A673 (cell line): ENCODE measurements at regions not wholly inside any gene's neighbourhood (a gene's known extent, or its start where the extent isn't known, plus 50 kb on each side); places are given as distances from the start of the nearest gene placed in this dataset.

Experiments used
- BruUV-seq: library from RNA; stranded (reverse); fragments of 400-500 nt; replicated peaks from 2 replicates; lab custom pipeline; 2021; lab: Mats Ljungman, UMichigan
- CTCF ChIA-PET: fragments of 300-600 bp; sonication (Branson Sonifier 250); formaldehyde crosslinking; loops from one replicate; lab custom pipeline; 2022; ENCODE audit warnings: antibody characterized with exemption; lab: Charles Lee
- POLR2A ChIA-PET: fragments of 300-600 bp; sonication (Branson Sonifier 250); formaldehyde crosslinking; loops from one replicate; lab custom pipeline; 2022; ENCODE audit warnings: antibody characterized with exemption; ENCODE audit not compliant: low non-redundant PET; lab: Charles Lee
- DNase-seq: peaks from one replicate; pipeline ENCODE4 v3.0.0-alpha.2; 2015; ENCODE audit warnings: low spot score
- H3K27ac ChIP-seq: fragments of 200-600 bp; sonication (generic); 2 replicates; pipeline ENCODE4 v1.5.1; 2016; ENCODE audit warnings: mixed run types, low read depth, mild to moderate bottlenecking, mixed read lengths, antibody characterized with exemption, low read length; ENCODE audit not compliant: poor library complexity, severe bottlenecking
- H3K27me3 ChIP-seq: fragments of 200-600 bp; sonication (generic); replicated peaks from 2 replicates; pipeline ENCODE4 v1.6.1; 2017; ENCODE audit warnings: mixed run types, low read depth, mild to moderate bottlenecking, mixed read lengths, antibody characterized with exemption, low read length; ENCODE audit not compliant: insufficient read depth, poor library complexity
- H3K36me3 ChIP-seq: fragments of 200-600 bp; sonication (generic); 2 replicates; pipeline ENCODE4 v1.6.1; 2016; ENCODE audit warnings: mixed run types, mild to moderate bottlenecking, mixed read lengths, antibody characterized with exemption, low read length; ENCODE audit not compliant: insufficient read depth, poor library complexity, severe bottlenecking
- H3K4me1 ChIP-seq: fragments of 200-600 bp; sonication (generic); 2 replicates; pipeline ENCODE4 v1.6.1; 2017; ENCODE audit warnings: mixed run types, mild to moderate bottlenecking, mixed read lengths, antibody characterized with exemption, low read length; ENCODE audit not compliant: insufficient read depth, poor library complexity, severe bottlenecking
- H3K4me3 ChIP-seq: fragments of 200-600 bp; sonication (generic); 2 replicates; pipeline ENCODE4 v1.5.1; 2016; ENCODE audit warnings: low read depth, mixed run types, mild to moderate bottlenecking, mixed read lengths, low read length; ENCODE audit not compliant: poor library complexity, severe bottlenecking
- H3K9me3 ChIP-seq: fragments of 200-600 bp; sonication (generic); 2 replicates; pipeline ENCODE4 v1.6.1; 2016; ENCODE audit warnings: mixed run types, low read depth, mild to moderate bottlenecking, mixed read lengths, antibody characterized with exemption, low read length; ENCODE audit not compliant: poor library complexity, severe bottlenecking
- CTCF ChIP-seq: fragments of 300-800, 200-600 bp; sonication (generic); conservative IDR thresholded peaks from 2 replicates; pipeline ENCODE4 v1.5.1; 2017; ENCODE audit warnings: low read depth, mild to moderate bottlenecking, antibody characterized with exemption, low read length, moderate library complexity, mixed read lengths
- EZH2 ChIP-seq: fragments of 200-600 bp; sonication (generic); IDR thresholded peaks from 2 replicates; pipeline ENCODE4 v1.6.1; 2017; ENCODE audit warnings: borderline replicate concordance, low read depth, mild to moderate bottlenecking, mixed read lengths, antibody characterized with exemption, low read length; ENCODE audit not compliant: poor library complexity, severe bottlenecking
- intact Hi-C: fragments of 100-400 bp; cut with micrococcal nuclease; formaldehyde crosslinking; loops from one replicate; pipeline ENCODE4 v1.10.0; 2022; ENCODE audit not compliant: unreplicated experiment

- Histone ChIP-seq H3K27me3 (no peaks in the 10 kb centered on the region), H3K27ac (no peak overlapping the region), H3K4me1 (no peaks in the 10 kb centered on the region), H3K36me3 (no peaks in the 10 kb centered on the region), H3K9me3 (no peaks in the 10 kb centered on the region), H3K4me3 (no peak overlapping the region)
- ChIA-PET CTCF (no interaction called here), POLR2A (no interaction called here)
- TF ChIP-seq CTCF (no peak), EZH2 (no peak)
- no TSS peak for BruUV-seq
- DNase-seq, result no peak
- intact Hi-C loops, result no loop called here
Observed at GRCh38 chr3:79871656-79872055, 103.9 kb upstream of the ROBO1 start.

GRCh38 chr3:79870313-79870620 lies 102.5 kb upstream of the ROBO1 start:
- no peaks in the 10 kb centered on the region for H3K36me3 ChIP-seq
- no TSS peak for BruUV-seq
- intact Hi-C loops, result no loop called here
- H3K4me3 ChIP-seq, result no peak overlapping the region
- H3K27ac ChIP-seq, result no peak overlapping the region
- ChIA-PET POLR2A (no interaction called here), CTCF (no interaction called here)
- no peak for TF ChIP-seq CTCF
- TF ChIP-seq EZH2, result no peak
- no peak for DNase-seq
- no peaks in the 10 kb centered on the region for H3K4me1 ChIP-seq
- no peaks in the 10 kb centered on the region for H3K9me3 ChIP-seq
- H3K27me3 ChIP-seq, result no peaks in the 10 kb centered on the region

GRCh38 chr3:79869461-79870312 lies 101.9 kb upstream of the ROBO1 start:
- Histone ChIP-seq H3K4me3 (no peak overlapping the region), H3K4me1 (no peaks in the 10 kb centered on the region), H3K36me3 (no peaks in the 10 kb centered on the region), H3K27me3 (no peaks in the 10 kb centered on the region), H3K27ac (no peak overlapping the region), H3K9me3 (no peaks in the 10 kb centered on the region)
- no TSS peak for BruUV-seq
- TF ChIP-seq CTCF (no peak), EZH2 (no peak)
- DNase-seq, result no peak
- ChIA-PET CTCF (no interaction called here), POLR2A (no interaction called here)
- intact Hi-C loops, result no loop called here
